Panc1 (cell line): ENCODE measurements at regions not wholly inside any gene's neighbourhood (a gene's known extent, or its start where the extent isn't known, plus 50 kb on each side); places are given as distances from the start of the nearest gene placed in this dataset.

ENCODE experiments used
- ATAC-seq: fragments of 200-7000 bp; cut with Tn5 transposase; 2 replicates; pipeline ENCODE4 v1.9.1; 2020; ENCODE audit warnings: mild to moderate bottlenecking, moderate library complexity
- BruUV-seq: library from RNA; stranded (reverse); fragments of 400-500 nt; replicated peaks from 2 replicates; lab custom pipeline; 2021; lab: Mats Ljungman, UMichigan
- CTCF ChIA-PET: fragments of 300-600 bp; sonication (Branson Sonifier 250); formaldehyde crosslinking; loops from one replicate; lab custom pipeline; 2022; ENCODE audit warnings: antibody characterized with exemption; lab: Charles Lee
- POLR2A ChIA-PET: fragments of 300-600 bp; sonication (Branson Sonifier 250); formaldehyde crosslinking; loops from one replicate; lab custom pipeline; 2022; ENCODE audit warnings: antibody characterized with exemption; lab: Charles Lee
- DNase-seq: peaks from one replicate; pipeline ENCODE4 v3.0.0-alpha.2; 2010; ENCODE audit warnings: low read depth, low spot score
- H3K27ac ChIP-seq: 2 replicates; pipeline ENCODE4 v1.5.1; 2011; ENCODE audit warnings: mild to moderate bottlenecking, low read length, inconsistent platforms
- H3K27me3 ChIP-seq: fragments of 200-500 bp; sonication (Bioruptor generic); 2 replicates; pipeline ENCODE4 v1.6.0; 2014; ENCODE audit warnings: low read length, inconsistent platforms; ENCODE audit not compliant: control insufficient read depth, insufficient read depth
- H3K36me3 ChIP-seq: fragments of 200-500 bp; sonication (Bioruptor generic); 2 replicates; pipeline ENCODE4 v1.5.1; 2014; ENCODE audit warnings: inconsistent platforms, mild to moderate bottlenecking, low read length, moderate library complexity; ENCODE audit not compliant: control insufficient read depth, insufficient read depth
- H3K4me1 ChIP-seq: 2 replicates; pipeline ENCODE4 v1.5.1; 2011; ENCODE audit warnings: inconsistent platforms, mild to moderate bottlenecking, low read length, moderate library complexity; ENCODE audit not compliant: control insufficient read depth, insufficient read depth
- H3K4me3 ChIP-seq, 2 experiments: 2 replicates each; pipeline ENCODE4 v1.5.1; 2011 to 2012; ENCODE audit warnings: low read depth in 2 of 2, low read length in 2 of 2, mild to moderate bottlenecking in 2 of 2, inconsistent platforms in 1 of 2, moderate library complexity in 1 of 2
- H3K9me3 ChIP-seq: fragments of 200-500 bp; sonication (Bioruptor generic); 2 replicates; pipeline ENCODE4 v1.5.1; 2014; ENCODE audit warnings: low read depth, mild to moderate bottlenecking, inconsistent platforms, low read length, moderate library complexity; ENCODE audit not compliant: control insufficient read depth, insufficient read depth
- POLR2AphosphoS5 ChIP-seq: IDR thresholded peaks from 2 replicates; pipeline ENCODE4 v1.6.1; 2012; ENCODE audit warnings: mild to moderate bottlenecking, low read depth, low read length, moderate library complexity
- SIN3A ChIP-seq: IDR thresholded peaks from 2 replicates; pipeline ENCODE4 v1.6.1; 2012; ENCODE audit warnings: low read depth, mild to moderate bottlenecking, low read length, moderate library complexity, borderline replicate concordance; ENCODE audit not compliant: insufficient read depth
- TCF7L2 ChIP-seq: IDR thresholded peaks from 2 replicates; pipeline ENCODE4 v1.6.1; 2011; ENCODE audit warnings: mild to moderate bottlenecking, low read depth, low read length, inconsistent platforms
- in situ Hi-C: cut with HindIII; loops from 2 replicates; pipeline ENCODE4 v1.10.0; 2016; ENCODE audit warnings: low sequenced_read_pairs, low pct_unique_long_range_greater_than_20kb
- intact Hi-C: fragments of 100-400 bp; cut with micrococcal nuclease; formaldehyde crosslinking; loops from one replicate; pipeline ENCODE4 v1.10.0; 2022; ENCODE audit not compliant: unreplicated experiment
- TF ChIP-seq, protein P1 (sequence below): fragments of 450-650 bp; IDR thresholded peaks from 2 replicates; pipeline ENCODE4 v1.5.1; 2017; ENCODE audit warnings: mild to moderate bottlenecking
- TF ChIP-seq, protein P2 (sequence below), 2 experiments: IDR thresholded peaks; 2 replicates each; pipeline ENCODE4 v1.6.1; 2011 to 2012; ENCODE audit warnings: low read depth in 2 of 2, control low read depth in 1 of 2, low read length in 1 of 2, mild to moderate bottlenecking in 1 of 2, moderate library complexity in 1 of 2; ENCODE audit not compliant: insufficient read depth in 1 of 2

DNA sequence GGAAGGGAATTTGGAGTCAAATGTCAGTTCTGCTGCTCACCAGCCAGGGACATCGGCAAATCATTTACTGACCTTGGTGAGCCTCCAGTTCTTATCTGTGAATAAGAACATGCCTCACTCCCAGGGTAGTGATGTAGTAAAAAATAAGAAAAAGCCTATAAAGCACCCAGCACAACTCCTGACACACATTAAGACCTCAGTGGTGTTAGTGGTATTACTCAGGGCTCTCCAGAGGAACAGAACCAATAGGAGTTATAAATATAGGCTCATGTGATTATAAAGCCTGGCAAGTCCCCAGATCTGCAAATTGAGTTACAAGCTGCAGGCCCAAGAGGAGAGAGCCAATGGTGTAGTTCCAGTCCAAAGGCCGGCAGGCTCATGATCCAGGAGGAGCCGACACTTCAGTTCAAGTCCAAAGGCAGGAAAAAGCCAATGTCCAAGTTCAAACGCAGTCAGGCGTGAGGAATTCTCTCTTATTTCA, 71.3 kb upstream of the EYA2 start:
- TF ChIP-seq SIN3A (no peak), TCF7L2 (no peak), POLR2AphosphoS5 (no peak)
- TF ChIP-seq, protein P1, sequence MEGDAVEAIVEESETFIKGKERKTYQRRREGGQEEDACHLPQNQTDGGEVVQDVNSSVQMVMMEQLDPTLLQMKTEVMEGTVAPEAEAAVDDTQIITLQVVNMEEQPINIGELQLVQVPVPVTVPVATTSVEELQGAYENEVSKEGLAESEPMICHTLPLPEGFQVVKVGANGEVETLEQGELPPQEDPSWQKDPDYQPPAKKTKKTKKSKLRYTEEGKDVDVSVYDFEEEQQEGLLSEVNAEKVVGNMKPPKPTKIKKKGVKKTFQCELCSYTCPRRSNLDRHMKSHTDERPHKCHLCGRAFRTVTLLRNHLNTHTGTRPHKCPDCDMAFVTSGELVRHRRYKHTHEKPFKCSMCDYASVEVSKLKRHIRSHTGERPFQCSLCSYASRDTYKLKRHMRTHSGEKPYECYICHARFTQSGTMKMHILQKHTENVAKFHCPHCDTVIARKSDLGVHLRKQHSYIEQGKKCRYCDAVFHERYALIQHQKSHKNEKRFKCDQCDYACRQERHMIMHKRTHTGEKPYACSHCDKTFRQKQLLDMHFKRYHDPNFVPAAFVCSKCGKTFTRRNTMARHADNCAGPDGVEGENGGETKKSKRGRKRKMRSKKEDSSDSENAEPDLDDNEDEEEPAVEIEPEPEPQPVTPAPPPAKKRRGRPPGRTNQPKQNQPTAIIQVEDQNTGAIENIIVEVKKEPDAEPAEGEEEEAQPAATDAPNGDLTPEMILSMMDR: no peak
- TF ChIP-seq, protein P2, sequence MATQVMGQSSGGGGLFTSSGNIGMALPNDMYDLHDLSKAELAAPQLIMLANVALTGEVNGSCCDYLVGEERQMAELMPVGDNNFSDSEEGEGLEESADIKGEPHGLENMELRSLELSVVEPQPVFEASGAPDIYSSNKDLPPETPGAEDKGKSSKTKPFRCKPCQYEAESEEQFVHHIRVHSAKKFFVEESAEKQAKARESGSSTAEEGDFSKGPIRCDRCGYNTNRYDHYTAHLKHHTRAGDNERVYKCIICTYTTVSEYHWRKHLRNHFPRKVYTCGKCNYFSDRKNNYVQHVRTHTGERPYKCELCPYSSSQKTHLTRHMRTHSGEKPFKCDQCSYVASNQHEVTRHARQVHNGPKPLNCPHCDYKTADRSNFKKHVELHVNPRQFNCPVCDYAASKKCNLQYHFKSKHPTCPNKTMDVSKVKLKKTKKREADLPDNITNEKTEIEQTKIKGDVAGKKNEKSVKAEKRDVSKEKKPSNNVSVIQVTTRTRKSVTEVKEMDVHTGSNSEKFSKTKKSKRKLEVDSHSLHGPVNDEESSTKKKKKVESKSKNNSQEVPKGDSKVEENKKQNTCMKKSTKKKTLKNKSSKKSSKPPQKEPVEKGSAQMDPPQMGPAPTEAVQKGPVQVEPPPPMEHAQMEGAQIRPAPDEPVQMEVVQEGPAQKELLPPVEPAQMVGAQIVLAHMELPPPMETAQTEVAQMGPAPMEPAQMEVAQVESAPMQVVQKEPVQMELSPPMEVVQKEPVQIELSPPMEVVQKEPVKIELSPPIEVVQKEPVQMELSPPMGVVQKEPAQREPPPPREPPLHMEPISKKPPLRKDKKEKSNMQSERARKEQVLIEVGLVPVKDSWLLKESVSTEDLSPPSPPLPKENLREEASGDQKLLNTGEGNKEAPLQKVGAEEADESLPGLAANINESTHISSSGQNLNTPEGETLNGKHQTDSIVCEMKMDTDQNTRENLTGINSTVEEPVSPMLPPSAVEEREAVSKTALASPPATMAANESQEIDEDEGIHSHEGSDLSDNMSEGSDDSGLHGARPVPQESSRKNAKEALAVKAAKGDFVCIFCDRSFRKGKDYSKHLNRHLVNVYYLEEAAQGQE (IDR thresholded peaks at IDR 0.05; ENCODE audit: insufficient read depth in 1 of 2, low read depth in 2 of 2, low read length in 1 of 2): no peak
- no peaks in the 10 kb centered on the region for H3K27me3 ChIP-seq
- BruUV-seq: no TSS peak
- in situ Hi-C loops: no loop called here
- H3K36me3 ChIP-seq: no peaks in the 10 kb centered on the region
- H3K4me3 ChIP-seq: no peak overlapping the region
- ATAC-seq (no peak), DNase-seq (no peak)
- no peak overlapping the region for H3K27ac ChIP-seq
- ChIA-PET CTCF (no interaction called here), POLR2A (no interaction called here)
- H3K4me1 ChIP-seq: no peaks in the 10 kb centered on the region
- no peaks in the 10 kb centered on the region for H3K9me3 ChIP-seq
- intact Hi-C loops: no loop called here

DNA sequence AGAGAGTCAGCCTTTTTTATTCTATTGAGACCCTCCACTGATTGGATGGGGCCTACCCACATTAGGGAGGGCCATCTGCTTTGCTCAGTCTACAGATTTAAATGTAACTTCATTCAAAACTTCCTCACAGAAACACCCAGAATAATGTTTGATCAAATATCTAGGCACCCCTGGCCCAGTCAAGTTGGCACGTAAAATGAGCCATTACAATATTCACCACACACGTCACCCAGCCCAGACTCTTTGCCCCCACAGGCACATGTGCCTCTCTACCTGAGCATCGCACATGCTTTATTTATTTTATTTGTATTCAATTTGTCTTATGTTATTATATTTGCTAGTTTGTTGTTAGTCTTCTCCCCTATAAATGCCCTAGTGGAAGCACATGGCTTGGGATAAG, 70.9 kb upstream of the EYA2 start:
- TF ChIP-seq TCF7L2 (no peak), SIN3A (no peak), POLR2AphosphoS5 (no peak)
- TF ChIP-seq, protein P2 (IDR thresholded peaks at IDR 0.05; ENCODE audit: insufficient read depth in 1 of 2, low read depth in 2 of 2, low read length in 1 of 2): no peak
- TF ChIP-seq, protein P1: no peak
- ChIA-PET POLR2A (no interaction called here), CTCF (no interaction called here)
- no peak overlapping the region for H3K4me3 ChIP-seq
- ATAC-seq: no peak
- H3K27ac ChIP-seq: no peak overlapping the region
- BruUV-seq: no TSS peak
- no peaks in the 10 kb centered on the region for H3K9me3 ChIP-seq
- in situ Hi-C loops (no loop called here), intact Hi-C loops (no loop called here)
- no peak for DNase-seq
- no peaks in the 10 kb centered on the region for H3K4me1 ChIP-seq
- H3K27me3 ChIP-seq: no peaks in the 10 kb centered on the region
- H3K36me3 ChIP-seq: no peaks in the 10 kb centered on the region
